ENCODE measurements at regions not wholly inside any gene's neighbourhood (a gene's known extent, or its start where the extent isn't known, plus 50 kb on each side); places are given as distances from the start of the nearest gene placed in this dataset.

DNA sequence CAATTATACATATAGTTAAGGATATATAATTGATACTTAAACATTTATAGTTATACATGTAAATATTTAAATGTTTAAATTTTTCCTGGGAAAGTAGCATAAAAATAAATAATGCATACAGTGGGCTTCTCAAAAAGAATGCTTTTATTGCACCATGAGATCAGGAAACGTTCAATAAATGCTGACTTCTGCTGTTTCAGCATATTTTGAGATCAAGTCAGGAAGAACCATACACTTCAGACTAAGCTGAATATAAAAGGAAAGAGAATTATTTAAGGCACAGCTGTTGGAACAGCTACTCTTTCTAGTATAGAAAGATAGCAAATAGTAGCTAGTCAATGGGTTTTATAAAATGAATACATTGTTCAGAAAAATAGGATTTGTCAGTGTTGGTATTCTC, 1462.3 kb upstream of the CADM2 start (continued):
- no peak for TF ChIP-seq ZNF488 (tag by site-specific recombination; IDR thresholded peaks at IDR 0.05)
- no peak for TF ChIP-seq ZNF335 (tag by site-specific recombination; conservative IDR thresholded peaks at IDR 0.05)
- TF ChIP-seq SP7 (tag by site-specific recombination; IDR thresholded peaks at IDR 0.05): no peak
- no peak for TF ChIP-seq OVOL3 (tag by site-specific recombination; IDR thresholded peaks at IDR 0.05)
- TF ChIP-seq ZNF658 (tag by site-specific recombination; IDR thresholded peaks at IDR 0.05): no peak
- no peak for TF ChIP-seq ZNF239 (tag by site-specific recombination; IDR thresholded peaks at IDR 0.05)
- no peak for TF ChIP-seq ZNF398 (tag by site-specific recombination; IDR thresholded peaks at IDR 0.05)
- TF ChIP-seq, protein P1, sequence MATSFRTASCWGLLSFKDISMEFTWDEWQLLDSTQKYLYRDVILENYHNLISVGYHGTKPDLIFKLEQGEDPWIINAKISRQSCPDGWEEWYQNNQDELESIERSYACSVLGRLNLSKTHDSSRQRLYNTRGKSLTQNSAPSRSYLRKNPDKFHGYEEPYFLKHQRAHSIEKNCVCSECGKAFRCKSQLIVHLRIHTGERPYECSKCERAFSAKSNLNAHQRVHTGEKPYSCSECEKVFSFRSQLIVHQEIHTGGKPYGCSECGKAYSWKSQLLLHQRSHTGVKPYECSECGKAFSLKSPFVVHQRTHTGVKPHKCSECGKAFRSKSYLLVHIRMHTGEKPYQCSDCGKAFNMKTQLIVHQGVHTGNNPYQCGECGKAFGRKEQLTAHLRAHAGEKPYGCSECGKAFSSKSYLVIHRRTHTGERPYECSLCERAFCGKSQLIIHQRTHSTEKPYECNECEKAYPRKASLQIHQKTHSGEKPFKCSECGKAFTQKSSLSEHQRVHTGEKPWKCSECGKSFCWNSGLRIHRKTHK (tag by site-specific recombination; IDR thresholded peaks at IDR 0.05): no peak
- TF ChIP-seq, protein P2, sequence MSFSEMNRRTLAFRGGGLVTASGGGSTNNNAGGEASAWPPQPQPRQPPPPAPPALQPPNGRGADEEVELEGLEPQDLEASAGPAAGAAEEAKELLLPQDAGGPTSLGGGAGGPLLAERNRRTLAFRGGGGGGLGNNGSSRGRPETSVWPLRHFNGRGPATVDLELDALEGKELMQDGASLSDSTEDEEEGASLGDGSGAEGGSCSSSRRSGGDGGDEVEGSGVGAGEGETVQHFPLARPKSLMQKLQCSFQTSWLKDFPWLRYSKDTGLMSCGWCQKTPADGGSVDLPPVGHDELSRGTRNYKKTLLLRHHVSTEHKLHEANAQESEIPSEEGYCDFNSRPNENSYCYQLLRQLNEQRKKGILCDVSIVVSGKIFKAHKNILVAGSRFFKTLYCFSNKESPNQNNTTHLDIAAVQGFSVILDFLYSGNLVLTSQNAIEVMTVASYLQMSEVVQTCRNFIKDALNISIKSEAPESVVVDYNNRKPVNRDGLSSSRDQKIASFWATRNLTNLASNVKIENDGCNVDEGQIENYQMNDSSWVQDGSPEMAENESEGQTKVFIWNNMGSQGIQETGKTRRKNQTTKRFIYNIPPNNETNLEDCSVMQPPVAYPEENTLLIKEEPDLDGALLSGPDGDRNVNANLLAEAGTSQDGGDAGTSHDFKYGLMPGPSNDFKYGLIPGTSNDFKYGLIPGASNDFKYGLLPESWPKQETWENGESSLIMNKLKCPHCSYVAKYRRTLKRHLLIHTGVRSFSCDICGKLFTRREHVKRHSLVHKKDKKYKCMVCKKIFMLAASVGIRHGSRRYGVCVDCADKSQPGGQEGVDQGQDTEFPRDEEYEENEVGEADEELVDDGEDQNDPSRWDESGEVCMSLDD (tag by site-specific recombination; IDR thresholded peaks at IDR 0.05): no peak
- TF ChIP-seq ZNF16 (tag by site-specific recombination; IDR thresholded peaks at IDR 0.05; ENCODE audit: low read depth): no peak
- no peak for TF ChIP-seq ZNF121 (tag by site-specific recombination; IDR thresholded peaks at IDR 0.05)
- no peak for TF ChIP-seq ZFP69B (tag by site-specific recombination; IDR thresholded peaks at IDR 0.05)
- no peak for TF ChIP-seq ZNF138 (tag by site-specific recombination; IDR thresholded peaks at IDR 0.05; ENCODE audit: borderline replicate concordance)
- no peak for TF ChIP-seq ZNF311 (tag by site-specific recombination; IDR thresholded peaks at IDR 0.05; ENCODE audit: borderline replicate concordance)
- TF ChIP-seq ZBTB49 (tag by site-specific recombination; IDR thresholded peaks at IDR 0.05; ENCODE audit: low read depth): no peak

DNA sequence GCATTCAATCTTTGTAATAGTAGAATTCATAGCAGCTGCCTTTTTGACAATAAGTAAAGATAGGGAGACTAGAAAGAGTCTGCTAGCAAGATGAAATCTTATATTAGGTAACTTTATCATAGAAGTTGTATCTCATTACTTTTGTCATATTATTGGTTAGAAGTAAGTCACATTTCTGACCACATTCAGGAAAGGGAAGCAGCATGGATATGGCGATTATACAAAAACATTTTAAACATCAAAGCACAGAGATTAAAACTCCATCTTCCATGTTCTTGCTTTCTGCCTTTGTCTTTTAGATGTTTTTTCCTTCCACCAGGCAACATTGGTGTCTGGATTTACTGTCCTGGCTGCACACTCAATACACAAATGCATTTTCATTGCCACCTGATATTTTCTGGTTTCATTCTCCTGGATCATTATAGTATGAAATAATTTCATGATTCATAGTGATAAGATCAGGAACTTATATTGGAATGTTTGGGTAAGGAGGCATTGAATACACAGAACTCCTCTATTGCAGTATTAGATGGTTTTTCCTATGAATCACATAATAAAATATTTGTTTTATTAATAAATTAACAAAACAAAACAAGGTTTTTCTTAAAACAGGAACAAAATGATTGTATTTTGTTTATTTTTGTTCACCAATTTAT, 1460.3 kb upstream of the CADM2 start:
- Histone ChIP-seq H3K9me3 (ENCODE audit: control insufficient read depth, insufficient read depth, low read depth, low read length) (no peaks in the 10 kb centered on the region), H3K36me3 (ENCODE audit: control insufficient read depth in 2 of 2, insufficient read depth in 1 of 2, low read length in 2 of 2) (no peaks in the 10 kb centered on the region), H3K4me3 (ENCODE audit: low read depth, low read length) (no peak overlapping the region), H3K27ac (ENCODE audit: extremely low read depth, low read depth, low read length) (no peak overlapping the region), H3K4me1 (ENCODE audit: control insufficient read depth, insufficient read depth, low read length) (no peaks in the 10 kb centered on the region)
- ChIA-PET CTCF (no interaction called here), POLR2A (no interaction called here)
- TF ChIP-seq IKZF3 (tag by site-specific recombination; IDR thresholded peaks at IDR 0.05) (no peak), ZEB2 (tag by site-specific recombination; IDR thresholded peaks at IDR 0.05) (no peak), ZNF664 (tag by site-specific recombination; IDR thresholded peaks at IDR 0.05) (no peak), YY2 (tag by site-specific recombination; IDR thresholded peaks at IDR 0.05) (no peak), TRIM28 (IDR thresholded peaks at IDR 0.05; ENCODE audit: borderline replicate concordance, low read length) (no peak), ZBTB49 (tag by site-specific recombination; IDR thresholded peaks at IDR 0.05; ENCODE audit: low read depth) (no peak), SP2 (tag by site-specific recombination; IDR thresholded peaks at IDR 0.05) (no peak), ZFP41 (tag by site-specific recombination; IDR thresholded peaks at IDR 0.05; ENCODE audit: borderline replicate concordance) (no peak), ZNF274 (IDR thresholded peaks at IDR 0.05; ENCODE audit: low read length) (no peak), ZNF274 (tag by site-specific recombination; IDR thresholded peaks at IDR 0.05; ENCODE audit: borderline replicate concordance) (no peak)

Data from HEK293 (cell line).